Neuron (in vitro differentiated cells): ENCODE measurements at regions not wholly inside any gene's neighbourhood (a gene's known extent, or its start where the extent isn't known, plus 50 kb on each side); places are given as distances from the start of the nearest gene placed in this dataset.

Experiments
- H2AFZ ChIP-seq: one replicate; pipeline ENCODE4 v1.6.1; 2013; ENCODE audit warnings: low read depth, mild to moderate bottlenecking, inconsistent platforms, low read length, moderate library complexity
- H3K27me3 ChIP-seq: one replicate; pipeline ENCODE4 v1.6.1; 2013; ENCODE audit warnings: low read length; ENCODE audit not compliant: insufficient read depth
- H3K36me3 ChIP-seq: one replicate; pipeline ENCODE4 v1.6.1; 2013; ENCODE audit warnings: low read length; ENCODE audit not compliant: insufficient read depth
- H3K4me1 ChIP-seq: one replicate; pipeline ENCODE4 v1.6.1; 2013; ENCODE audit warnings: low read length; ENCODE audit not compliant: insufficient read depth
- H3K4me3 ChIP-seq: 2 replicates; pipeline ENCODE4 v1.5.1; 2013; ENCODE audit warnings: mild to moderate bottlenecking, low read length, moderate library complexity
- H3K9me3 ChIP-seq: one replicate; pipeline ENCODE4 v1.6.1; 2013; ENCODE audit warnings: low read length

GRCh38 chr19:46951171-46951986, 68.3 kb upstream of the NPAS1 start:
- peaks cover 33% of the 10 kb centered on the region for H3K36me3 ChIP-seq
- peaks cover 3% of the 10 kb centered on the region for H3K4me1 ChIP-seq

GRCh38 chr19:46952874-46953273, 66.8 kb upstream of the NPAS1 start:
- Histone ChIP-seq H2AFZ (no peak overlapping the region), H3K4me1 (peaks cover 3% of the 10 kb centered on the region), H3K9me3 (peaks cover 4% of the 10 kb centered on the region), H3K36me3 (peaks cover 25% of the 10 kb centered on the region), H3K4me3 (no peak overlapping the region), H3K27me3 (no peaks in the 10 kb centered on the region)

More at GRCh38 chr19:46951171-46951986, 68.3 kb upstream of the NPAS1 start:
- Histone ChIP-seq H3K27me3 (no peaks in the 10 kb centered on the region), H2AFZ (no peak overlapping the region), H3K9me3 (peaks cover 4% of the 10 kb centered on the region), H3K4me3 (no peak overlapping the region)

- no peaks in the 10 kb centered on the region for H3K27me3 ChIP-seq
- peaks cover 23% of the 10 kb centered on the region for H3K36me3 ChIP-seq
- no peak overlapping the region for H3K4me3 ChIP-seq
- no peak overlapping the region for H2AFZ ChIP-seq
- H3K4me1 ChIP-seq, result peaks cover 8% of the 10 kb centered on the region
- H3K9me3 ChIP-seq, result peaks cover 4% of the 10 kb centered on the region
Measured at GRCh38 chr19:46953955-46954501, 65.6 kb upstream of the NPAS1 start.

GRCh38 chr19:46954502-46954992, 65.1 kb upstream of the NPAS1 start:
- peaks cover 8% of the 10 kb centered on the region for H3K4me1 ChIP-seq
- H3K36me3 ChIP-seq, result peaks cover 23% of the 10 kb centered on the region
- peaks cover 4% of the 10 kb centered on the region for H3K9me3 ChIP-seq
- no peaks in the 10 kb centered on the region for H3K27me3 ChIP-seq
- H2AFZ ChIP-seq, result no peak overlapping the region
- no peak overlapping the region for H3K4me3 ChIP-seq

- Histone ChIP-seq H3K4me1 (peaks cover 8% of the 10 kb centered on the region), H3K4me3 (no peak overlapping the region), H3K9me3 (peaks cover 4% of the 10 kb centered on the region), H3K36me3 (peaks cover 19% of the 10 kb centered on the region), H3K27me3 (no peaks in the 10 kb centered on the region), H2AFZ (no peak overlapping the region)
Measured at GRCh38 chr19:46954993-46955812, 64.4 kb upstream of the NPAS1 start.

GRCh38 chr19:46955813-46956371, 63.7 kb upstream of the NPAS1 start:
- peaks cover 4% of the 10 kb centered on the region for H3K9me3 ChIP-seq
- peaks cover 19% of the 10 kb centered on the region for H3K36me3 ChIP-seq
- peaks cover 5% of the 10 kb centered on the region for H3K4me1 ChIP-seq
- H2AFZ ChIP-seq, result no peak overlapping the region
- H3K27me3 ChIP-seq, result no peaks in the 10 kb centered on the region
- H3K4me3 ChIP-seq, result no peak overlapping the region

- no peak overlapping the region for H3K4me3 ChIP-seq
- H3K9me3 ChIP-seq, result peaks cover 4% of the 10 kb centered on the region
- peaks cover 8% of the 10 kb centered on the region for H3K36me3 ChIP-seq
- H3K4me1 ChIP-seq, result peaks cover 5% of the 10 kb centered on the region
- H3K27me3 ChIP-seq, result no peaks in the 10 kb centered on the region
- no peak overlapping the region for H2AFZ ChIP-seq
Measured at GRCh38 chr19:46958532-46958931, 61.1 kb upstream of the NPAS1 start.

- H3K27me3 ChIP-seq, result no peaks in the 10 kb centered on the region
Measured at GRCh38 chr19:46959894-46960556, 59.6 kb upstream of the NPAS1 start.

GRCh38 chr19:46962030-46962570, 57.5 kb upstream of the NPAS1 start:
- Histone ChIP-seq H3K4me3 (no peak overlapping the region), H3K36me3 (peaks cover 10% of the 10 kb centered on the region), H3K4me1 (peaks cover 5% of the 10 kb centered on the region), H3K9me3 (no peaks in the 10 kb centered on the region), H2AFZ (no peak overlapping the region), H3K27me3 (no peaks in the 10 kb centered on the region)

More at GRCh38 chr19:46959894-46960556, 59.6 kb upstream of the NPAS1 start:
- H3K4me1 ChIP-seq, result peaks cover 5% of the 10 kb centered on the region
- no peak overlapping the region for H2AFZ ChIP-seq
- no peaks in the 10 kb centered on the region for H3K9me3 ChIP-seq
- H3K4me3 ChIP-seq, result no peak overlapping the region
- peaks cover 8% of the 10 kb centered on the region for H3K36me3 ChIP-seq

- H3K36me3 ChIP-seq, result peaks cover 18% of the 10 kb centered on the region
- H3K27me3 ChIP-seq, result no peaks in the 10 kb centered on the region
- H2AFZ ChIP-seq, result no peak overlapping the region
- no peaks in the 10 kb centered on the region for H3K9me3 ChIP-seq
- H3K4me3 ChIP-seq, result no peak overlapping the region
- peaks cover 5% of the 10 kb centered on the region for H3K4me1 ChIP-seq
Measured at GRCh38 chr19:46963093-46963734, 56.4 kb upstream of the NPAS1 start.

GRCh38 chr19:46967578-46968032, 52.0 kb upstream of the NPAS1 start:
- no peaks in the 10 kb centered on the region for H3K27me3 ChIP-seq

More at GRCh38 chr19:46967578-46968032, 52.0 kb upstream of the NPAS1 start:
- H3K4me1 ChIP-seq, result no peaks in the 10 kb centered on the region
- peaks cover 23% of the 10 kb centered on the region for H3K36me3 ChIP-seq
- no peaks in the 10 kb centered on the region for H3K9me3 ChIP-seq
- H2AFZ ChIP-seq, result no peak overlapping the region
- no peak overlapping the region for H3K4me3 ChIP-seq
